ENCODE measurements at regions not wholly inside any gene's neighbourhood (a gene's known extent, or its start where the extent isn't known, plus 50 kb on each side); places are given as distances from the start of the nearest gene placed in this dataset.
A peak's percentile ranks its signal among the peaks of the same experiment; 100 is the strongest.

DNA sequence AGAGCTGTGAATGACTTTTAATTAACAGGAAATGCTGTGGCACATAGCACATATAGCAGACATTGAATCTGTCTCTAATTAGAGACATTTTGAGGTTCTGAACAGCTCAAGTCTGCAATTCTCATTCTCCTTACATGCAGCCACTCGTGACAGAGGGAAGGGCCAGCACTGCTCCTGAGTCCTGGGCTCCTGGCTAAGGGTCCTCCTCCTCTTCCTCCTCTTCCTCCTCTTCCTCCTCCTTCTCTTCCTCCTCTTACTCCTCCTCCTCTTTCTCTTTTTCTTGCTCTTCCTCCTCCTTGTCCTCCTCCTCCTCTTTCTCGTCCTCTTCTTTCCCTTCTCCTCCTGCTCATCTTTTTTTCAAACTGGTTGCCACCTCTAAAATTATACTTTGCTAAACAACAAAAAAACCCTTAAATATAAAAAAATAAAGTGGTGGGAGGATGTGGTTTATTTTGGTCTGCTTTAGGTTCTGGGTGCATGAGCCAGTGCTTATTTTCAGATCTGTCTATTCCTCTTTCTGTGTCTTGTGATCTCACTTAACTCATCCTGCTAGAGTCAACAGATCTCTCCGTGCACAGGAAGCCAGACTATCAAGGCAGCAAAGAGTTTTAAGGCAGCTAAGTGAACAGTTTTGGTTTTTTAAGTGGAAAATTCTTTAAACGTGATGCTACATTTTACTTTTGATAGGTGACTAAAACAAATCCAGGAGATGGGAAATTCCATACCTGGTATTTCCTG, 159.3 kb downstream of the CD83 start:
- Histone ChIP-seq H3K27me3 (ENCODE audit: insufficient read depth, poor library complexity, severe bottlenecking) (no peaks in the 10 kb centered on the region), H3K27ac (replicated peaks) (peak overlapping the region; percentile 6; the same call in 1 of the 2 replicates), H3K4me3 (replicated peaks; ENCODE audit: insufficient read depth, low read length) (no peak overlapping the region)
- TF ChIP-seq, protein P1, sequence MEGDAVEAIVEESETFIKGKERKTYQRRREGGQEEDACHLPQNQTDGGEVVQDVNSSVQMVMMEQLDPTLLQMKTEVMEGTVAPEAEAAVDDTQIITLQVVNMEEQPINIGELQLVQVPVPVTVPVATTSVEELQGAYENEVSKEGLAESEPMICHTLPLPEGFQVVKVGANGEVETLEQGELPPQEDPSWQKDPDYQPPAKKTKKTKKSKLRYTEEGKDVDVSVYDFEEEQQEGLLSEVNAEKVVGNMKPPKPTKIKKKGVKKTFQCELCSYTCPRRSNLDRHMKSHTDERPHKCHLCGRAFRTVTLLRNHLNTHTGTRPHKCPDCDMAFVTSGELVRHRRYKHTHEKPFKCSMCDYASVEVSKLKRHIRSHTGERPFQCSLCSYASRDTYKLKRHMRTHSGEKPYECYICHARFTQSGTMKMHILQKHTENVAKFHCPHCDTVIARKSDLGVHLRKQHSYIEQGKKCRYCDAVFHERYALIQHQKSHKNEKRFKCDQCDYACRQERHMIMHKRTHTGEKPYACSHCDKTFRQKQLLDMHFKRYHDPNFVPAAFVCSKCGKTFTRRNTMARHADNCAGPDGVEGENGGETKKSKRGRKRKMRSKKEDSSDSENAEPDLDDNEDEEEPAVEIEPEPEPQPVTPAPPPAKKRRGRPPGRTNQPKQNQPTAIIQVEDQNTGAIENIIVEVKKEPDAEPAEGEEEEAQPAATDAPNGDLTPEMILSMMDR (IDR thresholded peaks at IDR 0.05; ENCODE audit: insufficient read depth, low read length) = no peak
- TF ChIP-seq GABPA (IDR thresholded peaks at IDR 0.05; ENCODE audit: low read depth) (no peak), POLR2AphosphoS5 (IDR thresholded peaks at IDR 0.05; ENCODE audit: low read depth) (no peak), SPI1 (IDR thresholded peaks at IDR 0.05; ENCODE audit: borderline replicate concordance, low read depth) (peak; percentile 27; the same call in 1 of the 2 replicates)
- TF ChIP-seq, protein P2, sequence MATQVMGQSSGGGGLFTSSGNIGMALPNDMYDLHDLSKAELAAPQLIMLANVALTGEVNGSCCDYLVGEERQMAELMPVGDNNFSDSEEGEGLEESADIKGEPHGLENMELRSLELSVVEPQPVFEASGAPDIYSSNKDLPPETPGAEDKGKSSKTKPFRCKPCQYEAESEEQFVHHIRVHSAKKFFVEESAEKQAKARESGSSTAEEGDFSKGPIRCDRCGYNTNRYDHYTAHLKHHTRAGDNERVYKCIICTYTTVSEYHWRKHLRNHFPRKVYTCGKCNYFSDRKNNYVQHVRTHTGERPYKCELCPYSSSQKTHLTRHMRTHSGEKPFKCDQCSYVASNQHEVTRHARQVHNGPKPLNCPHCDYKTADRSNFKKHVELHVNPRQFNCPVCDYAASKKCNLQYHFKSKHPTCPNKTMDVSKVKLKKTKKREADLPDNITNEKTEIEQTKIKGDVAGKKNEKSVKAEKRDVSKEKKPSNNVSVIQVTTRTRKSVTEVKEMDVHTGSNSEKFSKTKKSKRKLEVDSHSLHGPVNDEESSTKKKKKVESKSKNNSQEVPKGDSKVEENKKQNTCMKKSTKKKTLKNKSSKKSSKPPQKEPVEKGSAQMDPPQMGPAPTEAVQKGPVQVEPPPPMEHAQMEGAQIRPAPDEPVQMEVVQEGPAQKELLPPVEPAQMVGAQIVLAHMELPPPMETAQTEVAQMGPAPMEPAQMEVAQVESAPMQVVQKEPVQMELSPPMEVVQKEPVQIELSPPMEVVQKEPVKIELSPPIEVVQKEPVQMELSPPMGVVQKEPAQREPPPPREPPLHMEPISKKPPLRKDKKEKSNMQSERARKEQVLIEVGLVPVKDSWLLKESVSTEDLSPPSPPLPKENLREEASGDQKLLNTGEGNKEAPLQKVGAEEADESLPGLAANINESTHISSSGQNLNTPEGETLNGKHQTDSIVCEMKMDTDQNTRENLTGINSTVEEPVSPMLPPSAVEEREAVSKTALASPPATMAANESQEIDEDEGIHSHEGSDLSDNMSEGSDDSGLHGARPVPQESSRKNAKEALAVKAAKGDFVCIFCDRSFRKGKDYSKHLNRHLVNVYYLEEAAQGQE (IDR thresholded peaks at IDR 0.05; ENCODE audit: insufficient replicate concordance, low read depth) = no peak
- DNase-seq (ENCODE audit: low read depth in 1 of 2, low spot score in 1 of 2) = peak; percentile 29 to 30

DNA sequence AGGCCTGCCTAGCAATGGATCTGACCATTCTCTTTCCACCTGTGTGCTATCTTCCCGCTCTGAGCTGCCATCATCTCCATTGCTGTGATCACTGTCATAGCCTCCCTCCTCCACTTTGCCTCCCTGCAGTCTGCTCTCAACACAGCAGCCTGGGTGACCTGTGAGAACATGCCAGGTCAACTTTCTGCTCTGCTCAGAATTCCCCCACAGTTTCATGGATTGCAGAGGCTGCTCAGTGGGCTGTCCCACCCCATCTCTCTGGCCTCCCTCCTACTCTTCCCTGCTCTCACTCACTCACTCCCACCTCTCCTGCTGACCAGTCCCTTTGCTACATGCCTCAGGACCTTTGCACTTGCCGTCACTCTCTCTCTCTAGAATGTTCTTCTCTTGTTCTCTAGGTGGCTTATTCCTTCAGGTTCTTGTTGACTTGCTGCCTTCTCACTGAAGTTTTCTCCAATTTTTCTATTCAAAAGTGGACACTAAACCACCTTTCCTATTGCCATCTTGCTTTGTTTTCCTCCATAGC, 159.9 kb downstream of the CD83 start:
- Histone ChIP-seq H3K4me3 (replicated peaks; ENCODE audit: insufficient read depth, low read length) (no peak overlapping the region), H3K27ac (replicated peaks) (no peak overlapping the region), H3K27me3 (ENCODE audit: insufficient read depth, poor library complexity, severe bottlenecking) (no peaks in the 10 kb centered on the region)
- no peak for DNase-seq (ENCODE audit: low read depth in 1 of 2, low spot score in 1 of 2)
- TF ChIP-seq, protein P1 (IDR thresholded peaks at IDR 0.05; ENCODE audit: insufficient read depth, low read length) = no peak
- TF ChIP-seq GABPA (IDR thresholded peaks at IDR 0.05; ENCODE audit: low read depth) = no peak
- TF ChIP-seq, protein P2 (IDR thresholded peaks at IDR 0.05; ENCODE audit: insufficient replicate concordance, low read depth) = no peak
- no peak for TF ChIP-seq POLR2AphosphoS5 (IDR thresholded peaks at IDR 0.05; ENCODE audit: low read depth)
- TF ChIP-seq SPI1 (IDR thresholded peaks at IDR 0.05; ENCODE audit: borderline replicate concordance, low read depth) = no peak

DNA sequence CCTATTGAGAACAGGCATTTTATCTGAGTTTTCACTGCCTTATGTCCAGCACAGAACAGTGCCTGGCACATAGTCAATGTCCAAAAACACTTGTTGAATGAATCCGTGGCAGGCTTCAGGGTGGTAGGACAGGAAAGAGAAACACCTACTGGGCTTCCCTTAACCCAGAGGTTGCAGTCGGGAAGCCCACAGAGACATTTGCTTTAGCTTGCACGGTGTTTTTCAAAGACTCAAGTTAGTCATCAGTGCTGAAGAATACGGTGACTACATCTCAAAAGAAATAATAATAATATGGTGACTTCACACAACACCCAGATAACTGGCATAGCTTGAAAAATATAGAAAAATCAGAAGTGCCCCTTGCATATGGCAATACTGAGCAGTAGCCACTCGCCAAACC, 160.4 kb downstream of the CD83 start:
- no peak for DNase-seq (ENCODE audit: low read depth in 1 of 2, low spot score in 1 of 2)
- Histone ChIP-seq H3K27me3 (ENCODE audit: insufficient read depth, poor library complexity, severe bottlenecking) (no peaks in the 10 kb centered on the region), H3K4me3 (replicated peaks; ENCODE audit: insufficient read depth, low read length) (no peak overlapping the region), H3K27ac (replicated peaks) (no peak overlapping the region)
- TF ChIP-seq, protein P1 (IDR thresholded peaks at IDR 0.05; ENCODE audit: insufficient read depth, low read length) = no peak
- TF ChIP-seq POLR2AphosphoS5 (IDR thresholded peaks at IDR 0.05; ENCODE audit: low read depth) (no peak), SPI1 (IDR thresholded peaks at IDR 0.05; ENCODE audit: borderline replicate concordance, low read depth) (no peak), GABPA (IDR thresholded peaks at IDR 0.05; ENCODE audit: low read depth) (no peak)
- TF ChIP-seq, protein P2 (IDR thresholded peaks at IDR 0.05; ENCODE audit: insufficient replicate concordance, low read depth) = no peak

Data from HL-60 (cell line).